Esophagus squamous epithelium (tissue), 4 donors: ENCODE measurements at regions not wholly inside any gene's neighbourhood (a gene's known extent, or its start where the extent isn't known, plus 50 kb on each side); places are given as distances from the start of the nearest gene placed in this dataset.

ENCODE experiments used
- POLR2A ChIP-seq, 4 donors: fragments of 450-650 bp; IDR thresholded peaks; one replicate each; pipeline ENCODE4 v1.6.1; 2017; ENCODE audit warnings: antibody characterized with exemption in 4 of 4, mild to moderate bottlenecking in 4 of 4, moderate library complexity in 3 of 4
- TF ChIP-seq, protein P1 (sequence below), 6 experiments: fragments of 450-650 bp in 4 of 6; fragments of 200-600 bp in 2 of 6; sonication (generic) in 2 of 6; IDR thresholded peaks; one replicate each; pipeline ENCODE4 v1.5.1; 2016 to 2019; ENCODE audit warnings: antibody characterized with exemption in 6 of 6, mild to moderate bottlenecking in 4 of 6, moderate library complexity in 4 of 6

DNA sequence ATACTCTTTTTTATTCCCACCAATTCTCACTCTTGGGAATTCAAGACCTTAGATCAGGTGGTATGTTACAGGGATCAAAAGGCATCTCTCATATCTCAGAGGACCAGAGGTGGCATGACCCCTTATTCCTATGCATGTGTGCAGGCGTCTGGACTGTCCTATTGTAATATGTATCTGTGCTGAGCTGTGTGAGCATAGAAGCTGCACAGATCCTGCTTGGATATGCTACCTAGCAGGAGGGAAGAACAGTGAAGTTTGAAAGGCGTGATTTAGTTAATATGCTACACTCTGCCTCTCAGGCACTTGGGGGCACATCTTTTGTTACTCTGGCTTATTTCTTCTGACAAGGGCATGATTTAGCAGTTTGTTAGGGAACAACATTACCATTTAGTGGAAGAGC, 86.7 kb upstream of the ZRANB2 start:
- TF ChIP-seq, protein P1, sequence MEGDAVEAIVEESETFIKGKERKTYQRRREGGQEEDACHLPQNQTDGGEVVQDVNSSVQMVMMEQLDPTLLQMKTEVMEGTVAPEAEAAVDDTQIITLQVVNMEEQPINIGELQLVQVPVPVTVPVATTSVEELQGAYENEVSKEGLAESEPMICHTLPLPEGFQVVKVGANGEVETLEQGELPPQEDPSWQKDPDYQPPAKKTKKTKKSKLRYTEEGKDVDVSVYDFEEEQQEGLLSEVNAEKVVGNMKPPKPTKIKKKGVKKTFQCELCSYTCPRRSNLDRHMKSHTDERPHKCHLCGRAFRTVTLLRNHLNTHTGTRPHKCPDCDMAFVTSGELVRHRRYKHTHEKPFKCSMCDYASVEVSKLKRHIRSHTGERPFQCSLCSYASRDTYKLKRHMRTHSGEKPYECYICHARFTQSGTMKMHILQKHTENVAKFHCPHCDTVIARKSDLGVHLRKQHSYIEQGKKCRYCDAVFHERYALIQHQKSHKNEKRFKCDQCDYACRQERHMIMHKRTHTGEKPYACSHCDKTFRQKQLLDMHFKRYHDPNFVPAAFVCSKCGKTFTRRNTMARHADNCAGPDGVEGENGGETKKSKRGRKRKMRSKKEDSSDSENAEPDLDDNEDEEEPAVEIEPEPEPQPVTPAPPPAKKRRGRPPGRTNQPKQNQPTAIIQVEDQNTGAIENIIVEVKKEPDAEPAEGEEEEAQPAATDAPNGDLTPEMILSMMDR (IDR thresholded peaks at IDR 0.05): no peak
- no peak for TF ChIP-seq POLR2A (IDR thresholded peaks at IDR 0.05)
